ENCODE measurements at regions not wholly inside any gene's neighbourhood (a gene's known extent, or its start where the extent isn't known, plus 50 kb on each side); places are given as distances from the start of the nearest gene placed in this dataset.
"Not testable (repeated sequence)": the region's sequence is repeated elsewhere in the genome, so short reads cannot be mapped to it uniquely, and the experiment has no call there.

DNA sequence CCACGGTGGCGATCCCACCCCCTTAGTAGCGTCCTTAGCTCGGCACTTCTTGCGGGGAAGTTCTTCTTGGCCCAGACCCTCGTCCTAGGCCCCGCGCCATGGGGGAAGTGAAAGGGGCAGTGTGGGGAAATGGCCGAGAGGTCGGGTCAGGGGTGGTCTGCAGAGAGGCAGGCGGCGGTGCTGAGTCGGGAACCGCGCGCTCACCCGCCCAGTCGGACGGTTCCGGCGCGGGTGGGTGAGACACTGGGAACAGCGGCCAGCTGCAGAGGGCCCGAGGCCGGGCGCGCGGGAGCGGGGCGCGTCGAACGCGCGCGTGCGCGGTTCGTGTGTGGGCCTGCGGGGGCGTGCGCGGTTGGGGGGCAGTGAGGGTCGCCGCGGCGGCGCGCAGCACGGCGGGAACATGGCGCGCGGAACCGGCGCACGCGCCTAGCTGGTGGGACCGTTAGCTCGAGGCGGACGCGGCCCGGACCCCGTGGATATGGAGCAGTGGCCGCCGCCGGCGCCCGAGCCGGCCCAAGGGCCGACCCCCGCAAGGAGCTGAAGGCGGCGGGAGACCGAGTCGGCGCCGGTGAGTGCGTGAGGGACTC, 246.9 kb downstream of the GOLGA6L6 start:
- Histone ChIP-seq H3K27ac (ENCODE audit: low read depth in 1 of 3, low read length in 2 of 3) (no peak overlapping the region), H3K4me3 (ENCODE audit: low read depth in 1 of 3, low read length in 3 of 3) (no peak overlapping the region), H3K9me3 (ENCODE audit: control insufficient read depth in 2 of 2, insufficient read depth in 1 of 2, low read depth in 1 of 2, low read length in 1 of 2) (peaks cover 6 to 27% of the 10 kb centered on the region in 2 donors), H3K4me1 (ENCODE audit: control insufficient read depth in 3 of 3, insufficient read depth in 2 of 3, low read depth in 1 of 3, low read length in 2 of 3) (no peaks in the 10 kb centered on the region), H3K27me3 (ENCODE audit: control insufficient read depth in 3 of 3, insufficient read depth in 3 of 3, low read length in 3 of 3) (no peaks in the 10 kb centered on the region), H3K36me3 (ENCODE audit: control insufficient read depth in 3 of 3, insufficient read depth in 2 of 3, low read depth in 1 of 3, low read length in 3 of 3) (no peaks in the 10 kb centered on the region)
- 78 to 88% (median 79%) methylated on average over 73 to 80 of the region's 80 CpGs for WGBS, 3 donors
- DNase-seq (no peak), FAIRE-seq (no peak)

DNA sequence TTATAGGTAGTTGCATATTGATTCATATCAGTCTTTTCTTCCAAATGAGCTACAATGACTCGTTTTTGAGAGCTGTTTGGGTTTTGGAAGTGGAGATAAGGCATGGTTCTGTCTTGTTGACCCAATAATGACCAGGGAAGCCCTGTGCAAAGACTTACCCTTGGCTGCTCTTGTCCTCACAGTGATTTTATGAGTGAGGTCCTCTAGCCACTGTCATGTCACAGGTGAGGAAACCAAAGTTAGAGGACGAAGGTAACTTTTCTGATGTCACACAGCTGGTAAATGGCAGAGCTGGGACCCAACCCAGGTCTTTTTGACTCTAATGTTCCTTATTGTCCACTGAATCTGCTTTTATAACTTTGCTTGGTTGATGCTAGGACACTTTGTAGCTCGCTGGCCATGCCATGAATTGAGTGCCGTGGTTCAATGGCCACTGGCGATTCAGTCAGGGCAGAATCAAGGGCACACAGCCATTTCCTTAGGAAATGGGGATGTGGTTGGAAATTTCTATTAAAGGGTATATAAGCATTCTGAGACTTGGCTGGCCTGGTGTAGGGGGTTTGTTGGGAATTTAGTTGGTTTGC, 249.1 kb downstream of the GOLGA6L6 start:
- FAIRE-seq, DNase-seq: not testable (repeated sequence)
- H3K9me3 ChIP-seq (ENCODE audit: control insufficient read depth in 2 of 2, insufficient read depth in 1 of 2, low read depth in 1 of 2, low read length in 1 of 2) = peaks cover 6 to 39% of the 10 kb centered on the region in 2 donors

GRCh38 chr15:20291616-20292015, 250.0 kb downstream of the GOLGA6L6 start:
- not testable (repeated sequence) for FAIRE-seq; H3K27me3 ChIP-seq (ENCODE audit: control insufficient read depth in 3 of 3, insufficient read depth in 3 of 3, low read length in 3 of 3); H3K36me3 ChIP-seq (ENCODE audit: control insufficient read depth in 3 of 3, insufficient read depth in 2 of 3, low read depth in 1 of 3, low read length in 3 of 3); H3K27ac ChIP-seq (ENCODE audit: low read depth in 1 of 3, low read length in 2 of 3); H3K4me3 ChIP-seq (ENCODE audit: low read depth in 1 of 3, low read length in 3 of 3); H3K4me1 ChIP-seq (ENCODE audit: control insufficient read depth in 3 of 3, insufficient read depth in 2 of 3, low read depth in 1 of 3, low read length in 2 of 3); DNase-seq
- peaks cover 6 to 39% of the 10 kb centered on the region in 2 donors for H3K9me3 ChIP-seq (ENCODE audit: control insufficient read depth in 2 of 2, insufficient read depth in 1 of 2, low read depth in 1 of 2, low read length in 1 of 2)
- 76 to 80% (median 80%) methylated on average over 7 of the region's 7 CpGs for WGBS, 3 donors

More for the DNA sequence above, 249.1 kb downstream of the GOLGA6L6 start:
- H3K4me3 ChIP-seq (ENCODE audit: low read depth in 1 of 3, low read length in 3 of 3); H3K27ac ChIP-seq (ENCODE audit: low read depth in 1 of 3, low read length in 2 of 3); H3K4me1 ChIP-seq (ENCODE audit: control insufficient read depth in 3 of 3, insufficient read depth in 2 of 3, low read depth in 1 of 3, low read length in 2 of 3); H3K36me3 ChIP-seq (ENCODE audit: control insufficient read depth in 3 of 3, insufficient read depth in 2 of 3, low read depth in 1 of 3, low read length in 3 of 3); H3K27me3 ChIP-seq (ENCODE audit: control insufficient read depth in 3 of 3, insufficient read depth in 3 of 3, low read length in 3 of 3): not testable (repeated sequence)
- 53 to 57% (median 56%) methylated on average over 5 of the region's 5 CpGs for WGBS, 3 donors

DNA sequence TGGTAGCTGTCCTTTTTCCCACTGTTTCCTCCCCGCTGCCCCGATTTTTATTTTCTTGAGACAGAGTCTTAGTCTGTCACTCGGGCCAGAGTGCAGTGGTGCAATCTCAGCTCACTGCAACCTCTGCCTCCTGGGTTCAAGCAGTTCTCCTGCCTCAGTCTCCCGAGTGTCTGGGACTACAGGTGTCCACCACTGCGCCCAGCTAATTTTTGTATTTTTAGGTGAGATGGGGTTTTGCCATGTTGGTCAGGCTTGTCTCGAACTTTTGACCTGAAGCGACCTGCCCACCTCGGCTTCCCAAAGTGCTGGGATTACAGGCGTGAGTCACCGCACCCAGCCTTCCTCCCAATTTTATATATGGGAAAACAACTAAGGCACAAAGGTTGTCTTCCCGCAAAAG, 251.0 kb downstream of the GOLGA6L6 start:
- H3K27ac ChIP-seq (ENCODE audit: low read depth in 1 of 3, low read length in 2 of 3); H3K27me3 ChIP-seq (ENCODE audit: control insufficient read depth in 3 of 3, insufficient read depth in 3 of 3, low read length in 3 of 3); H3K4me3 ChIP-seq (ENCODE audit: low read depth in 1 of 3, low read length in 3 of 3); H3K36me3 ChIP-seq (ENCODE audit: control insufficient read depth in 3 of 3, insufficient read depth in 2 of 3, low read depth in 1 of 3, low read length in 3 of 3); H3K4me1 ChIP-seq (ENCODE audit: control insufficient read depth in 3 of 3, insufficient read depth in 2 of 3, low read depth in 1 of 3, low read length in 2 of 3); DNase-seq; FAIRE-seq: not testable (repeated sequence)
- WGBS, 3 donors = 82 to 84% (median 83%) methylated on average over 11 of the region's 11 CpGs
- peaks cover 6 to 46% of the 10 kb centered on the region in 2 donors for H3K9me3 ChIP-seq (ENCODE audit: control insufficient read depth in 2 of 2, insufficient read depth in 1 of 2, low read depth in 1 of 2, low read length in 1 of 2)

GRCh38 chr15:20289538-20290103, 252.0 kb downstream of the GOLGA6L6 start:
- H3K27me3 ChIP-seq (ENCODE audit: control insufficient read depth in 3 of 3, insufficient read depth in 3 of 3, low read length in 3 of 3); H3K27ac ChIP-seq (ENCODE audit: low read depth in 1 of 3, low read length in 2 of 3); DNase-seq; FAIRE-seq; H3K4me3 ChIP-seq (ENCODE audit: low read depth in 1 of 3, low read length in 3 of 3); H3K4me1 ChIP-seq (ENCODE audit: control insufficient read depth in 3 of 3, insufficient read depth in 2 of 3, low read depth in 1 of 3, low read length in 2 of 3); H3K36me3 ChIP-seq (ENCODE audit: control insufficient read depth in 3 of 3, insufficient read depth in 2 of 3, low read depth in 1 of 3, low read length in 3 of 3): not testable (repeated sequence)
- WGBS, 3 donors = 55 to 68% (median 58%) methylated on average over 4 of the region's 4 CpGs
- peaks cover 3 to 43% of the 10 kb centered on the region in 2 donors for H3K9me3 ChIP-seq (ENCODE audit: control insufficient read depth in 2 of 2, insufficient read depth in 1 of 2, low read depth in 1 of 2, low read length in 1 of 2)

- not testable (repeated sequence) for H3K36me3 ChIP-seq (ENCODE audit: control insufficient read depth in 3 of 3, insufficient read depth in 2 of 3, low read depth in 1 of 3, low read length in 3 of 3); FAIRE-seq; DNase-seq; H3K27me3 ChIP-seq (ENCODE audit: control insufficient read depth in 3 of 3, insufficient read depth in 3 of 3, low read length in 3 of 3); H3K27ac ChIP-seq (ENCODE audit: low read depth in 1 of 3, low read length in 2 of 3); H3K4me1 ChIP-seq (ENCODE audit: control insufficient read depth in 3 of 3, insufficient read depth in 2 of 3, low read depth in 1 of 3, low read length in 2 of 3); H3K4me3 ChIP-seq (ENCODE audit: low read depth in 1 of 3, low read length in 3 of 3)
- H3K9me3 ChIP-seq (ENCODE audit: control insufficient read depth in 2 of 2, insufficient read depth in 1 of 2, low read depth in 1 of 2, low read length in 1 of 2) = peaks cover 2 to 37% of the 10 kb centered on the region in 2 donors
- WGBS, 3 donors = 70 to 77% (median 76%) methylated on average over 8 of the region's 8 CpGs
Observed at GRCh38 chr15:20288800-20289537, 252.6 kb downstream of the GOLGA6L6 start.

DNA sequence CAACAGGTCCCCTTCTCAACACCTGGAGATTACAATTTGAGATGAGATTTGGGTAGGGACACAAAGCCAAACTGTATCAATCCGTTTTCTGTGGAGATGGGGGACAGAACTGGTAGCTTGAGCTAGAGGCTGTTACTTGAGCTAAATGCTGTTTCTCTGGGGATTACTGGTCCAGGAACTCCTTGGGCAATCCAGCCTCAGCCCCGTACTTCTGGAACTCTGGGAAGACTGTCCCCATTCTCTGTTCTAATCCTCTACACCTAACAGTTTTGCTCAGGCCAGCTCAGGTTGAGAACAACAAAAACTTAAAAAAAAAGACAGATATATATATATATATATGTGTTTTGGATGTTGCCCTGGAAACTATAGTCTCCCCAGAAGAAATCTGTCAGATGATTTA, 255.0 kb downstream of the GOLGA6L6 start:
- not testable (repeated sequence) for H3K27ac ChIP-seq (ENCODE audit: low read depth in 1 of 3, low read length in 2 of 3); H3K4me3 ChIP-seq (ENCODE audit: low read depth in 1 of 3, low read length in 3 of 3); H3K36me3 ChIP-seq (ENCODE audit: control insufficient read depth in 3 of 3, insufficient read depth in 2 of 3, low read depth in 1 of 3, low read length in 3 of 3); H3K4me1 ChIP-seq (ENCODE audit: control insufficient read depth in 3 of 3, insufficient read depth in 2 of 3, low read depth in 1 of 3, low read length in 2 of 3); H3K27me3 ChIP-seq (ENCODE audit: control insufficient read depth in 3 of 3, insufficient read depth in 3 of 3, low read length in 3 of 3); DNase-seq; FAIRE-seq
- 50 to 60% (median 60%) methylated on average over 2 of the region's 2 CpGs for WGBS, 3 donors
- peaks cover 2 to 38% of the 10 kb centered on the region in 2 donors for H3K9me3 ChIP-seq (ENCODE audit: control insufficient read depth in 2 of 2, insufficient read depth in 1 of 2, low read depth in 1 of 2, low read length in 1 of 2)

- 34 to 51% (median 44%) methylated on average over 5 of the region's 5 CpGs for WGBS, 3 donors
- not testable (repeated sequence) for H3K27ac ChIP-seq (ENCODE audit: low read depth in 1 of 3, low read length in 2 of 3); DNase-seq; H3K4me1 ChIP-seq (ENCODE audit: control insufficient read depth in 3 of 3, insufficient read depth in 2 of 3, low read depth in 1 of 3, low read length in 2 of 3); H3K36me3 ChIP-seq (ENCODE audit: control insufficient read depth in 3 of 3, insufficient read depth in 2 of 3, low read depth in 1 of 3, low read length in 3 of 3); H3K27me3 ChIP-seq (ENCODE audit: control insufficient read depth in 3 of 3, insufficient read depth in 3 of 3, low read length in 3 of 3); FAIRE-seq; H3K4me3 ChIP-seq (ENCODE audit: low read depth in 1 of 3, low read length in 3 of 3)
- peaks cover 2 to 46% of the 10 kb centered on the region in 2 donors for H3K9me3 ChIP-seq (ENCODE audit: control insufficient read depth in 2 of 2, insufficient read depth in 1 of 2, low read depth in 1 of 2, low read length in 1 of 2)
Observed at GRCh38 chr15:20285696-20286300, 255.8 kb downstream of the GOLGA6L6 start.

Data from small intestine (tissue), 7 donors.